ENCODE measurements at regions not wholly inside any gene's neighbourhood (a gene's known extent, or its start where the extent isn't known, plus 50 kb on each side); places are given as distances from the start of the nearest gene placed in this dataset.

GRCh38 chr17:72465191-72466024 is 344.6 kb downstream of the SOX9 start:
- no peak for TF ChIP-seq POLR2A (IDR thresholded peaks at IDR 0.05)
- TF ChIP-seq CTCF (IDR thresholded peaks at IDR 0.05): no peak
- peak; percentile 66 to 75 for DNase-seq
- intact Hi-C loops (cut with DNase I): no loop called here

GRCh38 chr17:72466199-72466598 is 345.4 kb downstream of the SOX9 start:
- Histone ChIP-seq H3K9me3 (no peaks in the 10 kb centered on the region), H3K27ac (peak overlapping the region; percentile 95 to 96 (median 96)), H3K27me3 (no peaks in the 10 kb centered on the region), H3K4me1 (peaks cover 70 to 89% of the 10 kb centered on the region in 2 donors), H3K36me3 (no peaks in the 10 kb centered on the region), H3K4me3 (replicated peaks in 1 of 3) (no peak overlapping the region)
- DNase-seq: peak; percentile 72 to 75
- TF ChIP-seq POLR2A (IDR thresholded peaks at IDR 0.05) (no peak), CTCF (IDR thresholded peaks at IDR 0.05) (no peak)
- intact Hi-C loops (cut with DNase I): no loop called here

More at GRCh38 chr17:72465191-72466024, 344.6 kb downstream of the SOX9 start:
- Histone ChIP-seq H3K27me3 (no peaks in the 10 kb centered on the region), H3K9me3 (no peaks in the 10 kb centered on the region), H3K27ac (peak overlapping the region; percentile 95 to 96 (median 96)), H3K4me1 (peaks cover 70 to 89% of the 10 kb centered on the region in 2 donors), H3K36me3 (no peaks in the 10 kb centered on the region), H3K4me3 (replicated peaks in 1 of 3) (no peak overlapping the region)
- 49 to 54% methylated on average over 18 of the region's 18 CpGs for WGBS, 2 donors

GRCh38 chr17:72466606-72467005 is 345.8 kb downstream of the SOX9 start:
- WGBS, 2 donors: 72 to 77% methylated on average over 3 of the region's 3 CpGs
- Histone ChIP-seq H3K4me1 (peaks cover 72 to 91% of the 10 kb centered on the region in 2 donors), H3K9me3 (no peaks in the 10 kb centered on the region), H3K27ac (peak overlapping the region; percentile 95 to 96 (median 96)), H3K36me3 (no peaks in the 10 kb centered on the region), H3K4me3 (replicated peaks in 1 of 3) (no peak overlapping the region), H3K27me3 (no peaks in the 10 kb centered on the region)
- no peak for TF ChIP-seq POLR2A (IDR thresholded peaks at IDR 0.05)
- TF ChIP-seq CTCF (IDR thresholded peaks at IDR 0.05): no peak
- intact Hi-C loops (cut with DNase I): no loop called here
- DNase-seq: no peak

- H3K9me3 ChIP-seq: no peaks in the 10 kb centered on the region
- peak; percentile 73 to 78 for DNase-seq
- no peaks in the 10 kb centered on the region for H3K36me3 ChIP-seq
- no peaks in the 10 kb centered on the region for H3K27me3 ChIP-seq
- intact Hi-C loops (cut with DNase I): no loop called here
- peaks cover 69 to 87% of the 10 kb centered on the region in 2 donors for H3K4me1 ChIP-seq
- TF ChIP-seq POLR2A (IDR thresholded peaks at IDR 0.05): peak in 1 of 2 donors; percentile 68
- peak in 3 of 6 experiments; percentile 36 to 50 (median 42) for TF ChIP-seq CTCF (IDR thresholded peaks at IDR 0.05)
- 22 to 39% methylated on average over 20 to 21 of the region's 21 CpGs for WGBS, 2 donors
- H3K27ac ChIP-seq: peak overlapping the region; percentile 71 to 96 (median 95)
- H3K4me3 ChIP-seq (replicated peaks in 1 of 3): no peak overlapping the region
Observed at GRCh38 chr17:72467841-72468653, 347.2 kb downstream of the SOX9 start.

All from thyroid gland (tissue), 4 donors.